Fibroblast of peridontal ligament (primary cell): ENCODE measurements at regions not wholly inside any gene's neighbourhood (a gene's known extent, or its start where the extent isn't known, plus 50 kb on each side); places are given as distances from the start of the nearest gene placed in this dataset.

ENCODE experiments used
- DNase-seq: peaks from one replicate; pipeline ENCODE4 v3.0.0-alpha.2; 2010; ENCODE audit errors: extremely low read depth

- no peak for DNase-seq
Measured at GRCh38 chr15:27619204-27619603, 479.9 kb downstream of the OCA2 start.

DNA sequence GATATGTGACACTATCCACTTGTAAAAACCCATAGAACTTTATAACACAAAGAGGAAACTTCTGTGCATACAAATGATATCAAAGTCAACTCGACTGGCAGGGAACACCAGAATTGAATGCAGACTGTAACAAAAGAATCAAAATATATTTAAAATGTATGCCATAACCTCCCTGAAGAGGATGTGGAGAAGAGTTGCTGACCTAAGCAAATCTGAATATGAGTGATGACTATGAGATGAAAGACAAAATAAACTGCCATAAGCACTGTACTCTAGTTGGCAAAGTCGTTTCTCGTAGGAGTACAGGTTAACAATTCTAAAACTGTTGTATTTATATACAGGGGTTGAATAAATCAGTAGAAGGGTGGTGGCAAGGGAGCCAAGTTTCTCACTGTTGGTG, 482.1 kb downstream of the OCA2 start:
- DNase-seq, result no peak

- DNase-seq, result no peak
Measured at GRCh38 chr15:27608248-27608647, 490.9 kb downstream of the OCA2 start.

DNA sequence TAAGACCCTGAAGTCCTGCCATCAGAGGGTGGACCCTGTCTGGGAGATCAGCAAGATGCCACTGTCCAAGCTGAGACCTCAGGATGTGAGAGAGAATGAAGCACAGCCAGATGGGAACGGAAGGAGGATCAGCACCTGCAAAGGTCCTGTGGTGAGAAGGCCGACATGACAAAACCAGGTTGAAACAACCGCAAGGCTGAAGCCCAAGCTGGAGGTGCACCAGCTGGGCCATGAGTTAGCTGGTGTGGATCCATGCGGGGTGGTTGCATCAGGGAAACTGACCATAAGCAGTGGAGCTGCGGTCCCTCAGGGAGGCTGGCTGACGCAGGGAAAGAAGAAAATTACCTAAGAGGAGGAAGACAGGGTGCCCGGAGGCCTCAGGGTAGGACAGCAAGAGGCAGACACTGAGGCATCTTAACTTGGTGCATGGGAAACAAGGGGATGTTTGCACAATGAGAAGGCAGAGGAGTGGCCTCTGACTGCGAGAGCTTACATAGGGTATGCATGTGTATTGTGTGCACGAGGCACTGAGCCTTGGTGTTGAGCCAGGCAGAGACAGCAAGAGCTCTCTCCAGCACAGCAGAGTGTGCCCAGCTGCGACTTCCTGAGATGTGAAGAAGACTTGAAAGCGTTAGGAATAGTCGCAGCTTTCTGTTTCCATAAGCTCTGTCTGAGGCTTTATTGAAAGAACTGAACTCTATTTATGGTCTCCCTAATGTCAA, 497.7 kb downstream of the OCA2 start:
- DNase-seq, result no peak

DNA sequence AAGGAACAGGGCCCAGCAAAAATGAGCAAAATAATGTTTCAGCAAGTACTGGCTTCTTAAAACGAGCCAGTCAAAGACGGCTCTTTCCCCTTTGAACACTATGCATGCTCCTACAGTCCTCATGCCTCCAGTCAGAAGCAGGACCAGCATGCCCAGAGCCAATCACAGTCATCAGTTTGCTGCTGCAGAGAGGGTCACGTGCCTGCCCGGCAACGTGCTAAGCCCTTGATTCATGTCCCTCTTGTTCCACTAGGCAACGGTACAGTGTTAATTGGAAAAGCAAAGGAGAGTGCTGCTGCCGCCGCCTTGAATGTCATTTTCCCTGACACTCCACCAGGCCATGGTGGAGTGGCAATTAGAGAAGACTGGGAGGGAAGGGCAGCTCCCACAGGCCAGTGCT, 500.1 kb downstream of the OCA2 start:
- no peak for DNase-seq

- no peak for DNase-seq
Measured at GRCh38 chr15:27598251-27599009, 500.7 kb downstream of the OCA2 start.

DNA sequence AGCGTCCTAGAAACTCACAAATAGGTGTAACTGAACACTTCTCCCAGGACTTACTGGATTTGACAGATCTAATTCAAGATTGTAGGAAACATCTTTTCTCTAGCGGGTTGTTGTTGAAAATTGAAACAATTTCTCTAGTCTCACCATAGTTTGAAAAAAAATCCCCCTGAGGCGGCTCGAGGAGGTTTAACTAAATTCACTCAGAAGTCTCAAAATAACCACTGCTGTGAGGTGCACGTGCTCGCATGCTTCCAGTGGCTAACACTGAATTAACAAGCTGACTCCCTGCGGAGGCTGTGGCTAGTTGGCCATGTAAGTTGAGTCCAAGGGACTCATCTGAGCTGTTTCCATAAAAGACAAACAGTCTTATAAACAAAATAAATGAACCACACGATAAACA, 503.9 kb downstream of the OCA2 start:
- no peak for DNase-seq

DNA sequence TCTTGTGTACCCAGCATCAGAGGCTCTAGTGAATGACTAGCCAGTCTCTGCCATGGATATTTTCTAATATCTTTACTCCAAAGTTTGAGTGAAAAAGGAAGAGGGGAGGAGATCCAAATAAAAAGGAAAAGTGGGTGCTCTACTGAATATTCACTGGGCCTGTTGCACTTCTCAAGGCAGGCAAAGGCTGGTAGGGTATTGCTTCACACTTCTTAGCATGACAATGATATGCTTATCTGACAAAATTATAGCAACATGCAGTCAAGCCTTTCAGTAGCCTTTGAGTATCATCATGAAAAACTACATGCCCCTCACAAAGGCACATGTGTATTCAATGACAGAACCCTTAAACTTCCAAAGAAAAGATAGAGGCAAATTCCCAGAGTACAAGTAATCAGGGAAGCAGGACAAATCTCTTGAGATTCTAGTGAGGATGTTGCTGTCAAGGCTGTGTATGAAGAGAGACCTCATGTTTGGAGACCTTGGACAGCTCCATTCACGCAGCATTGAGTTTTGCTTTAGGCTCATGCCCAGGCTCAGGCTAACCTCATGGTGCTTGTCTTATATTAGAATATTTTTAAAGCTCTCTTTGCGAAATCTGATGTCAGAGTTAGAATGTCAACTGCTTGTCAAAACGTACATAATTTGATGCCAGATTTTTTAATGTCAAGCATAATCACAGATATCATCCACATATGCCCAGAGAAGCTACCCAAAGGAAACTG, 506.9 kb downstream of the OCA2 start:
- no peak for DNase-seq
